ENCODE measurements at regions not wholly inside any gene's neighbourhood (a gene's known extent, or its start where the extent isn't known, plus 50 kb on each side); places are given as distances from the start of the nearest gene placed in this dataset.

DNA sequence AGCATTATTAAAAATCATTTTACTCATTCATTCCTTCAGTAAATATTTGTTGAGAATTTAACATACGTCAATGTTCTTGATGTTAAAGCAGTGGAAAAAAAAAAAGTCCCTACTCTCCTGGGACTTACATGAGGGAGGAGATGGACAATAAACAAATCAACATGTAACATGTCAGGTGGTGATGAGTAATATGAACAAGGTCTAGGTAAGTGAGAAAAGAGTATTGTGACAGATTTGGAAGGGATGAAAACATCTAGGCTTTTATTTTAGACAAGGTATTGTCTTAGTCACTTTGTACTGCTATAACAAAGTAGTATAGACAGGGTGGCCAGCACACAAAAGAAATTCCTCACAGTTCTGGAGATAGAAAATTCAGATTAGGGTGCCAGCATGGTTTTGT, 167.2 kb downstream of the FSCB start:
- H3K4me1 Mint-ChIP-seq (ENCODE audit: low read depth): no peaks in the 10 kb centered on the region
- no peak for ATAC-seq (replicated peaks in 1 of 2)
- H3K9me3 Mint-ChIP-seq: peaks cover 3 to 9% of the 10 kb centered on the region in 2 donors
- H3K4me3 Mint-ChIP-seq: no peak overlapping the region
- no peaks in the 10 kb centered on the region for H3K27me3 Mint-ChIP-seq (ENCODE audit: low read depth)
- H3K27ac Mint-ChIP-seq: no peak overlapping the region
- no peaks in the 10 kb centered on the region for H3K36me3 Mint-ChIP-seq (ENCODE audit: insufficient read depth in 2 of 2)
- no peak for DNase-seq

DNA sequence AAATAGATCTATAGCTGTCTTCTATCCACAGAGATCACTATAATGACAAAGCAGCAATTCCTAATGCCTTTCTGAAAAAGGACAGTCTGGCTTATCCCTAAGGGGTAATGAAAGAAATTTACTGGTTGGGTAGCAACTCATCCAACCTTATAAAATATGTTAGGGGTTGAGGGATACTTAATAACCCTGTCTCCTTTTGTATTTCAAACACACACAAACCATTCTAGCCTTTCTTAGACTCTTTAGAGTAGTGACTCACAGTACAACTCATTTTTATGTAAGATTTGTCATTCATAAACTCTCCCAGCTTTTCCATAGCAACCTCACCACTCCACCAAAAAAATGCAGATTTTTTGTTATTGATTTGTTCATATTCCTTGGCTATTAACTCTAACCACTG, 167.9 kb downstream of the FSCB start:
- Mint-ChIP-seq H3K4me3 (no peak overlapping the region), H3K36me3 (ENCODE audit: insufficient read depth in 2 of 2) (no peaks in the 10 kb centered on the region), H3K27ac (no peak overlapping the region), H3K27me3 (ENCODE audit: low read depth) (no peaks in the 10 kb centered on the region), H3K9me3 (peaks cover 3 to 10% of the 10 kb centered on the region in 2 donors), H3K4me1 (ENCODE audit: low read depth) (no peaks in the 10 kb centered on the region)
- ATAC-seq (replicated peaks in 1 of 2): no peak
- DNase-seq: no peak

DNA sequence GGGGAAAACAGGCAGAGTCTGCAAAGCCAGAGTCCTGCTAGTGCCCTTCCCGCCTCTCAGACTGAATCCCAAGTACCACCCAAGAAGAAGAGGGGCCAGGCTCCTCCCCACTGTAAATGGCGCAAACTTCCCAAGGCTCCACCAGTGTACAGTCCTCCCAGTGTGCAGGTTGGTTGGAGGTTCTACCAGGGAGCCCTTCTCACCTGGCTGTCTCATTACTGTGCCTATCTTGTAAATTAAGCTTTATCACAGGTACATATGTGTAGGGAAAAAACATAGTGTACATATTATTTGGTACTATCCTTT, 189.7 kb downstream of the FSCB start:
- H3K4me1 Mint-ChIP-seq (ENCODE audit: low read depth): no peaks in the 10 kb centered on the region
- no peak overlapping the region for H3K27ac Mint-ChIP-seq
- peaks cover 0 to 2% of the 10 kb centered on the region in 2 donors for H3K36me3 Mint-ChIP-seq (ENCODE audit: insufficient read depth in 2 of 2)
- H3K27me3 Mint-ChIP-seq (ENCODE audit: low read depth): no peaks in the 10 kb centered on the region
- no peak overlapping the region for H3K4me3 Mint-ChIP-seq
- ATAC-seq (replicated peaks in 1 of 2) (no peak), DNase-seq (no peak)
- H3K9me3 Mint-ChIP-seq: peaks cover 4 to 5% of the 10 kb centered on the region in 2 donors

DNA sequence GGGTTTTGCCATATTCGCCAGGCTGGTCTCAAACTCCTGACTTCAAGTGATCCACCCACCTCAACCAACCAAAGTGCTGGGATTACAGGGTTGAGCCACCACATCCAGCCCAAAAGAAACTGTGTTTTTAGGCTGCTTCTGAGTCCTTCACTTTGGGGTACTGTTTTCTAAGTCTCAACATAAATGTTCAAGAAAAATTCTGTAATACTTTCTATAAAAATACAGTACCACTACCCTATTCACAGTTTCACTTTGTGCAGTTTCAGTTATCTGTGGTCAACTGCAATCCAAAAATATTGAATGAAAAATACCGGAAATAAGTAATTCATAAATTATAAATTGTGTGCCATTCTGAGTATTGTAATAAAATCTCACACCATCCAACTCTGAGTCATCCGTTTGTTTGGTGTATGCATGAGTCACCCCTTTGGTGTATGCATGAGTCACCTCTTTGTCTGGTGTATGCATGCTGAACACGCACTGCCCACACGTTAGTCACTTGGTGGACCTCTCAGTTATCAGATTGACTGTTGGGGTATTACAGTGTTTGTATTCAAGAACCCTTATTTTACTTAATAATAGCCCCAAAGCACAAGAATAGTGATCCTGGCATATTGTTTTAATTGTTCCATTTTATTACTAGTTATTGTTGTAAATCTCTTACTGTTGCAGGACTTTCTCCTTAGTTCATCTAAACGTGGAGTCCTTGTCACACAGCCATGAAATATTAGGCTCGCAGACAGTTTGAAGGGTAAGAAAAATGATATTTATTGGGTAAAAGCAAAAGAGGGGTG, 190.2 kb downstream of the FSCB start:
- DNase-seq (peak; percentile 5 to 33), ATAC-seq (replicated peaks in 1 of 2) (peak; percentile 96 to 98)
- Mint-ChIP-seq H3K4me3 (no peak overlapping the region), H3K9me3 (peaks cover 4 to 5% of the 10 kb centered on the region in 2 donors), H3K27ac (no peak overlapping the region), H3K36me3 (ENCODE audit: insufficient read depth in 2 of 2) (peaks cover 0 to under 1% of the 10 kb centered on the region in 2 donors), H3K4me1 (ENCODE audit: low read depth) (no peaks in the 10 kb centered on the region), H3K27me3 (ENCODE audit: low read depth) (no peaks in the 10 kb centered on the region)

DNA sequence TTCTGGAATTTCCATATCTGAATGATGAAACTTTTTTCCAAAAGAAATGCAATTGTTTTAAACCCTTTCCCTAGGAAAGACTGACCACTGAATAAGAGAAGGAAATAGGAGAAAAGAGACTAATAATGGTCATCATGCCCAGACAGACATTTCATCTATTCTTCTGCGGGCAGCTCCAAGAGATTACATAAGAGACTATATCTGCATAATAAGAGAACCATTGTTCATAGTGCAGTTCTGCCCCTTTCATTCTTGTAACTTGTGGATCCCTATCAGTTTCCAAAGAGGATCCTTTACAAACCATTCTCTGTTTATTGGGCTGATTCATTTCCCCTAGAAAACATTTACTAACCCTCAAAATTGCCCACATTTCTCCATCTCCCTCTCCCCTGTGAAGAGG, 197.8 kb downstream of the FSCB start:
- Mint-ChIP-seq H3K36me3 (ENCODE audit: insufficient read depth in 2 of 2) (no peaks in the 10 kb centered on the region), H3K4me1 (ENCODE audit: low read depth) (no peaks in the 10 kb centered on the region), H3K9me3 (peaks cover 6% of the 10 kb centered on the region in 2 donors), H3K27me3 (ENCODE audit: low read depth) (no peaks in the 10 kb centered on the region), H3K4me3 (no peak overlapping the region), H3K27ac (no peak overlapping the region)
- ATAC-seq (replicated peaks in 1 of 2) (no peak), DNase-seq (no peak)

DNA sequence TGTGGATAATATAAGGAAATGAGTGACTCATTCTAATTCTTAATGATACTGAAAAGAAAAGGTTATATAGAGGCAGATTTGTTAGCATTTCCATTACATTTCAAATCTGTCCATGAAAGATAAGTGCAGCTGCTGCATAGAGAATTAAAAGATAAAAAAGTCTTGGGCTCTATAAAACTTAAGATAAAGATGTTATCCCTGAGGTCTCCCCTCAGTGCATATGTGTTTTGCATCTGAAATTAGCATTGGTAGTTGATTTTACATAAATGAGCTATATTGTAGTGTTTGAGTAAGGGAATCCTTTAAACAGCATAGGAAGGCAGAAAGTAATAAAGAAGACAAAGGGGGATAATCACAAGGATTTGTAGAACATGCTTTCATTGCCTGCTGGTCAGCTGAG, 206.2 kb downstream of the FSCB start:
- Mint-ChIP-seq H3K27ac (no peak overlapping the region), H3K4me1 (ENCODE audit: low read depth) (no peaks in the 10 kb centered on the region), H3K4me3 (no peak overlapping the region), H3K27me3 (ENCODE audit: low read depth) (no peaks in the 10 kb centered on the region), H3K9me3 (peaks cover 6 to 13% of the 10 kb centered on the region in 2 donors), H3K36me3 (ENCODE audit: insufficient read depth in 2 of 2) (no peaks in the 10 kb centered on the region)
- DNase-seq: no peak
- no peak for ATAC-seq (replicated peaks in 1 of 2)

DNA sequence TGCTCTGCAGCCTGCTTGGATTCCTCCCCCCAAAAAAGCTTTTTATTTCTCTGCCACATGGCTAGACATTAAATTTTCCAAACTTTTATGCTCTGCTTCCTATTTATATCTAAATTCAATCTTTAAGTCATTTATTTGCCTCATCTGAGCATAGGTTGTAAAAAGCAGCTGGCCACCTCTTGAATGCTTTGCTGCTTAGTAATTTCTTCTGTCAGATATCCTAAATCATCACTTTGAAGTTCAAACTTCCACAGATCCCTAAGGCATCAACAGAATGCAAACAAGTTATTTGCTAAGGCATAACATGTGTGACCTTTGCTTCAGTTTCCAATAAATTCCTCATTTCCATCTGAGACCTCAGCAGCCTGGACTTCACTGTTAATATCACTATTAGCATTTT, 209.6 kb downstream of the FSCB start:
- H3K4me1 Mint-ChIP-seq (ENCODE audit: low read depth): no peaks in the 10 kb centered on the region
- no peak overlapping the region for H3K4me3 Mint-ChIP-seq
- no peak for ATAC-seq (replicated peaks in 1 of 2)
- H3K27ac Mint-ChIP-seq: no peak overlapping the region
- H3K9me3 Mint-ChIP-seq: peaks cover 12 to 13% of the 10 kb centered on the region in 2 donors
- H3K36me3 Mint-ChIP-seq (ENCODE audit: insufficient read depth in 2 of 2): no peaks in the 10 kb centered on the region
- no peaks in the 10 kb centered on the region for H3K27me3 Mint-ChIP-seq (ENCODE audit: low read depth)
- DNase-seq: no peak

DNA sequence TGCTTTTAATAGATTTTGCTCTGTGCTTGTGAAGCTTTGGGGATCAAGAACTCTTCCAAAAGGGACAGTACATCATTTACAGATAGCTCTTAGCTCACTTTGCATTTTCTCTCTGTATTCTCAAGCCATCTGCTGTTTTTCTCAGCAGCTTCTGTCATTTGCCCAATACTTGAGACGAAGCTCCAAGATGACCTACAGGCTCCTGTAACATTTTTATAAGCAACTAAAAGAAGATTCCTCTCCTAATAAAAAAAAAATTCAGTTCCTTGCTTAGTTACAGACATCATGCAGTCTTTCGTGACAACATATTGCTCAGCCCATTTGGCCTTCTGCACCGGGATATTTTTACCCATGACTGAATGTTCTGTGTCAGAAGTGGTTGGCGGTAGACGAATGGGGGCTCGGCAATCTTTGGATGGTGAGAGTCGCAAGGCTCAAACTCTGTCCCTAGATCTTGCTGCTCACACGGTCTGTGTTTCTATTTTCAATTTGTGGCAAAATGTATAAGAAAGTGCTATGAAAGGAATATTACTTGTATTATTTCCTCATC, 215.6 kb downstream of the FSCB start:
- H3K36me3 Mint-ChIP-seq (ENCODE audit: insufficient read depth in 2 of 2): no peaks in the 10 kb centered on the region
- DNase-seq (no peak), ATAC-seq (replicated peaks in 1 of 2) (no peak)
- H3K4me3 Mint-ChIP-seq: no peak overlapping the region
- H3K27me3 Mint-ChIP-seq (ENCODE audit: low read depth): no peaks in the 10 kb centered on the region
- H3K27ac Mint-ChIP-seq: peak overlapping the region; percentile 35
- H3K4me1 Mint-ChIP-seq (ENCODE audit: low read depth): no peaks in the 10 kb centered on the region
- peaks cover 4 to 10% of the 10 kb centered on the region in 2 donors for H3K9me3 Mint-ChIP-seq

DNA sequence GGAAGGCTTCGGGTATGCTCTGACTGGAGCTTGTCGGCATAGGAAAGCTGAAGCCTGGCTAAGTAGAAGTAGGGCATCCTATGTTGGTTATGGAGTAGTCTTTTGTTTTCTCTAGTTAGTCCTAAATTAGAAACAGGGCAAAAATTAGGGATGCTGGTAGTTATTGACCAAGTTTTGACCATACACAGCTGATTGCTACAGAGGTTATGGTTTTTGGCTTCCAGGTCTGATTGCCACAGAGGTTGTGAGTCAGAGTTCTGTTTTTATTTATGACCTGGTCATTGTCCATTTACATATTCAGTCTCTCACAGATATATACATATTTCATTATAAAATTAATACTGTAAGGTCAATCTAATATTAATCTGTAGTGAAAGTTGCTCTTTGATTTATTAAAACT, 219.2 kb downstream of the FSCB start:
- no peak for DNase-seq
- no peaks in the 10 kb centered on the region for H3K4me1 Mint-ChIP-seq (ENCODE audit: low read depth)
- no peak overlapping the region for H3K27ac Mint-ChIP-seq
- no peak overlapping the region for H3K4me3 Mint-ChIP-seq
- H3K9me3 Mint-ChIP-seq: peaks cover 0 to 2% of the 10 kb centered on the region in 2 donors
- no peaks in the 10 kb centered on the region for H3K27me3 Mint-ChIP-seq (ENCODE audit: low read depth)
- no peaks in the 10 kb centered on the region for H3K36me3 Mint-ChIP-seq (ENCODE audit: insufficient read depth in 2 of 2)
- ATAC-seq (replicated peaks in 1 of 2): no peak

DNA sequence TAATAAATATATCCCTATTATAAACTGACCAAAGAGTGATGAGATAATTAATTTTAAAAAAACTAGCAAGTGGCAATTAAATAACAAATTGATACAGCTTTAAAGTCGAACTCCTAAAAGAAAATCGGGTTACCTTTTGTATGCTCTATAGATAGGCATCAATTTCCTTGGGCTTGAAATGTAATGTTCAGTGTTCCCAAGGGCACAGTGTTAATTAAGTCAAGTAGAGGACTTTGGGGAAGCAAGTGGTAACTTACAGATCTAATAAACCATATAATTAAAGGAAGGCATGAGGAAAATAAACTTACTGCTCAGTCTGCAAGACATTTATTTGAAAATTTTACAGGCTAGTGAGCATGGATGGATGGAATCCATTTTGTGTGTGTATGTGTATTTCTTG, 220.9 kb downstream of the FSCB start:
- ATAC-seq (replicated peaks in 1 of 2) (no peak), DNase-seq (no peak)
- Mint-ChIP-seq H3K27ac (no peak overlapping the region), H3K4me3 (no peak overlapping the region), H3K4me1 (ENCODE audit: low read depth) (no peaks in the 10 kb centered on the region), H3K27me3 (ENCODE audit: low read depth) (no peaks in the 10 kb centered on the region), H3K9me3 (peaks cover 2 to 4% of the 10 kb centered on the region in 2 donors), H3K36me3 (ENCODE audit: insufficient read depth in 2 of 2) (no peaks in the 10 kb centered on the region)

DNA sequence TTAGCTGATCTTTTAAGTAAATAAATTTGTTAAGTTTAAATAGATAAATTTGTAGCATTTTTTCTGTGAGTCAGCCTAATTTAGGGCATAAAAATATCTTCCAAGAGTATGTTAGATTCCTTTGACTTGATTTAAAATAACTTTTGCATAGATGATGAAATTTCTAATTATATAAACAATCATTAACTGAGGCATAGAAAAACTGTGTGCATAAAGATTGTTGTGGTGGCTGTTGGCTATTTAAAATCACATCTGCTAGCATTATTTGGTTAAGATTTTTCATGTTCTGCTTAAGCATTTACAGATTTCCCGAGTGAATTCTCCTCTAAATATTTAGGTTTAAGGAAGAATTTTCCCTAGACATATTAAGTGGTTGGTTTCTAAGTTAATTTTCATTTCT, 223.2 kb downstream of the FSCB start:
- Mint-ChIP-seq H3K27ac (no peak overlapping the region), H3K4me1 (ENCODE audit: low read depth) (no peaks in the 10 kb centered on the region), H3K36me3 (ENCODE audit: insufficient read depth in 2 of 2) (no peaks in the 10 kb centered on the region), H3K4me3 (no peak overlapping the region), H3K27me3 (ENCODE audit: low read depth) (no peaks in the 10 kb centered on the region), H3K9me3 (peaks cover 2 to 4% of the 10 kb centered on the region in 2 donors)
- DNase-seq: no peak
- ATAC-seq (replicated peaks in 1 of 2): no peak

DNA sequence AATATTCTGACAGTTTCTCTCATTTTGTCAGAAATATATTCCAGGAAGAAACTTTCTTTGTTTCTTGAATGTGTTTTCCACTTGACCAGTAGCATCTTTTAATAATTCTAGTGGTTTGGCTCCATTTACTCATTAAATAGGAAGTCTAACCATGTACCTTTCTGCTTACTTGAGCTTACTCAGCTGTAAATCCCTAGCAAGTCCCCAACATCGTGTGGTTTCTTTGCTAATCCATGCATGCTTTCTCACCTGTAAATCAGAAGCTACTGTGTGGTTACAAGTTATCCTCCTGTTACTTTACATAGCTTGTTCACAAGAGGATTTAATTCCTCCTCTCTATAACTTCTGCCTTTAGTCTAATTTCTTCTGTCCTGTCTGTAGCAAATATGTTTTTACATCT, 227.7 kb downstream of the FSCB start:
- Mint-ChIP-seq H3K4me3 (no peak overlapping the region), H3K4me1 (ENCODE audit: low read depth) (no peaks in the 10 kb centered on the region), H3K27me3 (ENCODE audit: low read depth) (no peaks in the 10 kb centered on the region)

DNA sequence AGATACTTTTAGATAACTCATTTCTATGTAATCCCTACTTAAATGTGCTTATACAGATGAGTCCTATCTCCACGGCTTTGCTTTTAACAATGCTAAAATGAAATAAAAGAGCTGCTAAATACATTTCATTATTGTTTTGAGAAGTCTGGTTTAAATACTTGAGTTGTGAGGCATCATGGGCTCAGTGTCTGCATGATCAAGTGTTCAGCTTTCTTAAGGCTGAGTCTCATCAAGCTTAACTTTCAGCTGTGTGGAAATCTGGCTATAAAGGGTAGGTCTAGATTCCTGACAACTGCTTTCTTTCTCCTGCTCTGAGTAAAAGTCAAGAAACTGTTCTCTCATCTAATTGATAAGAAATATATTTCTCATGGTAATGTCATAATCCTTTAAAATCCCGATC, 235.4 kb downstream of the FSCB start:
- Mint-ChIP-seq H3K27me3 (ENCODE audit: low read depth) (no peaks in the 10 kb centered on the region), H3K4me3 (no peak overlapping the region)

More for the DNA sequence above, 227.7 kb downstream of the FSCB start:
- no peaks in the 10 kb centered on the region for H3K36me3 Mint-ChIP-seq (ENCODE audit: insufficient read depth in 2 of 2)
- no peak for DNase-seq
- H3K27ac Mint-ChIP-seq: no peak overlapping the region
- H3K9me3 Mint-ChIP-seq: peaks cover 2 to 4% of the 10 kb centered on the region in 2 donors
- no peak for ATAC-seq (replicated peaks in 1 of 2)

DNA sequence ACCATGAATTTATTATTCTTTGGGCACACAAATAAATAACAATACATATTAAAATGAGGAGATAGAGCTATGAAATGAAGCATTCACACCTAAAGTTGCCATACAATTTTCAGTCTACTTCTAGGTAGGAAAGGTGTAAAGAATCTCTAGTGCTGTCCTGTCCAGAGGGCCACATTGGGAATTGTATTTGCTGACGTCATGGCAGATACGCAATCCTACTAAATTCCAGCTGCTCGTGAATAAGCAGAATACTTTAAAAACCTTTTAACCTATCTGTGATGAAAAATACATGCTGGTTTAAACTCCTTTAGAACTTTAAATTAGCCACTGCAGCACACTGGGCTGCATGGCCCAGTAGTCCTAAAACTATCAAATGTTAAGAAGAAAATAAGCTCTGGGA, 236.1 kb downstream of the FSCB start:
- peaks cover 0 to 2% of the 10 kb centered on the region in 2 donors for H3K36me3 Mint-ChIP-seq (ENCODE audit: insufficient read depth in 2 of 2)
- DNase-seq (no peak), ATAC-seq (replicated peaks in 1 of 2) (no peak)
- no peak overlapping the region for H3K4me3 Mint-ChIP-seq
- H3K27me3 Mint-ChIP-seq (ENCODE audit: low read depth): no peaks in the 10 kb centered on the region
- H3K27ac Mint-ChIP-seq: no peak overlapping the region
- no peaks in the 10 kb centered on the region for H3K4me1 Mint-ChIP-seq (ENCODE audit: low read depth)
- H3K9me3 Mint-ChIP-seq: peaks cover 7% of the 10 kb centered on the region in 2 donors

More for the DNA sequence above, 235.4 kb downstream of the FSCB start:
- Mint-ChIP-seq H3K27ac (no peak overlapping the region), H3K4me1 (ENCODE audit: low read depth) (no peaks in the 10 kb centered on the region), H3K36me3 (ENCODE audit: insufficient read depth in 2 of 2) (peaks cover 0 to 2% of the 10 kb centered on the region in 2 donors), H3K9me3 (peaks cover 7% of the 10 kb centered on the region in 2 donors)
- DNase-seq (no peak), ATAC-seq (replicated peaks in 1 of 2) (no peak)

Data from activated T-cell treated with anti-CD3 and anti-CD28 coated beads, Interleukin-2, amount 50 U/mL, for 72 hours (primary cell).